ENCODE measurements at regions not wholly inside any gene's neighbourhood (a gene's known extent, or its start where the extent isn't known, plus 50 kb on each side); places are given as distances from the start of the nearest gene placed in this dataset.

- Histone ChIP-seq H2BK20ac (ENCODE audit: low read length) (no peak overlapping the region), H2BK120ac (replicated peaks; ENCODE audit: low read depth, low read length) (no peak overlapping the region), H2BK12ac (ENCODE audit: low read depth, low read length) (no peak overlapping the region), H3K9ac (replicated peaks in 1 of 4; ENCODE audit: extremely low read depth in 1 of 4, low read depth in 3 of 4, low read length in 3 of 4) (no peak overlapping the region), H3K27me3 (replicated peaks in 1 of 4; ENCODE audit: control insufficient read depth in 3 of 4, extremely low read depth in 1 of 4, insufficient read depth in 3 of 4, low read length in 3 of 4) (no peaks in the 10 kb centered on the region), H3K18ac (ENCODE audit: extremely low read depth, low read length) (no peak overlapping the region), H3K9me3 (ENCODE audit: insufficient read depth in 2 of 2, low read depth in 1 of 2, low read length in 1 of 2) (peaks cover 3 to 11% of the 10 kb centered on the region in 2 experiments; a peak in 3 of 4 replicates), H2BK15ac (ENCODE audit: low read length) (no peak overlapping the region), H3K56ac (replicated peaks; ENCODE audit: insufficient read length, low read depth, low read length) (no peak overlapping the region), H2BK5ac (ENCODE audit: low read depth, low read length) (no peak overlapping the region), H3K23ac (ENCODE audit: insufficient read length) (no peak overlapping the region), H3K27ac (ENCODE audit: low read depth, low read length) (no peak overlapping the region), H3K79me1 (ENCODE audit: low read depth, low read length) (no peaks in the 10 kb centered on the region), H3K79me2 (ENCODE audit: control insufficient read depth in 1 of 2, insufficient read depth in 2 of 2, low read length in 2 of 2) (no peaks in the 10 kb centered on the region), H2AFZ (ENCODE audit: low read length) (no peak overlapping the region), H3K4me3 (ENCODE audit: extremely low read depth in 1 of 4, insufficient read depth in 2 of 4, low read depth in 3 of 4, low read length in 4 of 4) (no peak overlapping the region), H3K23me2 (ENCODE audit: low read depth, low read length) (no peaks in the 10 kb centered on the region), H3K4ac (replicated peaks; ENCODE audit: insufficient read length, low read depth, low read length) (no peak overlapping the region), H4K91ac (replicated peaks; ENCODE audit: insufficient read length, low read length) (no peak overlapping the region), H3K14ac (ENCODE audit: insufficient read length) (no peak overlapping the region), H4K8ac (ENCODE audit: extremely low read depth, insufficient read depth, low read length) (no peak overlapping the region), H3K4me1 (replicated peaks in 1 of 4; ENCODE audit: control insufficient read depth in 3 of 4, insufficient read depth in 4 of 4, low read length in 3 of 4) (no peaks in the 10 kb centered on the region), H3K36me3 (ENCODE audit: control insufficient read depth in 2 of 4, insufficient read depth in 4 of 4, low read length in 3 of 4) (peaks cover 0 to 3% (median 0%) of the 10 kb centered on the region in 4 experiments; a peak in 1 of 8 replicates), H4K20me1 (replicated peaks in 1 of 2; ENCODE audit: control insufficient read depth in 1 of 2, insufficient read depth in 2 of 2, low read length in 2 of 2) (no peaks in the 10 kb centered on the region), H3K4me2 (ENCODE audit: insufficient read depth in 1 of 2, low read depth in 2 of 2, low read length in 2 of 2) (no peak overlapping the region), H4K5ac (ENCODE audit: insufficient read length, low read depth, low read length) (no peak overlapping the region), H2AK5ac (ENCODE audit: low read depth, low read length) (no peak overlapping the region)
- ChIA-PET CTCF (ENCODE audit: partially characterized antibody) (no interaction called here), POLR2A (ENCODE audit: partially characterized antibody) (no interaction called here)
- FAIRE-seq (no peak), DNase-seq (ENCODE audit: low read depth in 1 of 2, low spot score in 2 of 2) (no peak)
- WGBS, 2 experiments (ENCODE audit: extremely low coverage in 1 of 2, insufficient coverage in 1 of 2, insufficient read length in 1 of 2, insufficient replicate concordance in 2 of 2, low coverage in 1 of 2, low lambda C conversion rate in 2 of 2, missing lambda C conversion rate in 1 of 2): 93% methylated on average over 6 of the region's 6 CpGs; no CpG with 5 or more reads in 1 of the 2 experiments
- no peak for TF ChIP-seq CHD2 (IDR thresholded peaks at IDR 0.05; ENCODE audit: low read length)
- no peak for TF ChIP-seq SRF (IDR thresholded peaks at IDR 0.05; ENCODE audit: low read depth, low read length)
- TF ChIP-seq KDM1A (IDR thresholded peaks at IDR 0.05; ENCODE audit: borderline replicate concordance, low read length): no peak
- no peak for TF ChIP-seq KDM4A (IDR thresholded peaks at IDR 0.05; ENCODE audit: low read depth, low read length, severe bottlenecking)
- no peak for TF ChIP-seq CREB1 (IDR thresholded peaks at IDR 0.05)
- TF ChIP-seq CTCF (IDR thresholded peaks at IDR 0.05; ENCODE audit: control extremely low read depth in 1 of 3, insufficient read depth in 1 of 3, low read depth in 1 of 3, low read length in 3 of 3): no peak
- no peak for TF ChIP-seq SUZ12 (IDR thresholded peaks at IDR 0.05; ENCODE audit: low read length)
- no peak for TF ChIP-seq BRCA1 (IDR thresholded peaks at IDR 0.05; ENCODE audit: low read depth, low read length)
- TF ChIP-seq EZH2 (IDR thresholded peaks at IDR 0.05; ENCODE audit: low read depth, low read length, severe bottlenecking): no peak
- no peak for TF ChIP-seq SP1 (IDR thresholded peaks at IDR 0.05; ENCODE audit: low read depth, low read length)
- TF ChIP-seq RAD21 (IDR thresholded peaks at IDR 0.05 in 1 of 2, conservative IDR thresholded peaks at IDR 0.05 in 1 of 2; ENCODE audit: low read depth in 2 of 2, low read length in 2 of 2): no peak
- no peak for TF ChIP-seq EGR1 (IDR thresholded peaks at IDR 0.05; ENCODE audit: borderline replicate concordance, low read depth, low read length)
- no peak for TF ChIP-seq SP2 (IDR thresholded peaks at IDR 0.05; ENCODE audit: low read length)
These were observed 288.7 kb upstream of the DSEL start for GRCh38 chr18:67805261-67805660.
